Islet of Langerhans (tissue), 1 donor: ENCODE measurements at regions not wholly inside any gene's neighbourhood (a gene's known extent, or its start where the extent isn't known, plus 50 kb on each side); places are given as distances from the start of the nearest gene placed in this dataset.
"Not testable (repeated sequence)": the region's sequence is repeated elsewhere in the genome, so short reads cannot be mapped to it uniquely, and the experiment has no call there.

Experiments used
- FAIRE-seq: peaks from one replicate; lab custom pipeline; 2011; peaks lifted over from hg19 to GRCh38; lab: Jason Lieb, UNC

DNA sequence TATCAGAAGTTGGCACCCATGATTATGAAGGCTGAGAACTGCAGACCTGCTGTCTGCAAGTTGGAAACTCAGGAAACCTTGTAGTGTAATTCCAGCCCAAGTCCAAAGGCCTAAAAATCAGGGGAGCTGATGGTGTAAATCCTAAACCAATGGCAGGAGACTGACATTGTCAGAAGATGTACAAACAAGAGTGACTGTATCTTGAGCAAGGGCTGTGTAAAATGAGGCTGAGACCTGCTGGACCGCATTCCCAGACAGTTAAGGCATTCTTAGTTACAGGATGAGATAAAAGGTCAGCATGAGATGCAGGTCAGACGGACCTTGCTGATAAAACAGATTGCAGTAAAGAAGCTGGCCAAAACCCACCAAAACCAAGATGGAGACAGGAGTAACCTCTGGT, 147.7 kb downstream of the COG6 start:
- FAIRE-seq: no peak

DNA sequence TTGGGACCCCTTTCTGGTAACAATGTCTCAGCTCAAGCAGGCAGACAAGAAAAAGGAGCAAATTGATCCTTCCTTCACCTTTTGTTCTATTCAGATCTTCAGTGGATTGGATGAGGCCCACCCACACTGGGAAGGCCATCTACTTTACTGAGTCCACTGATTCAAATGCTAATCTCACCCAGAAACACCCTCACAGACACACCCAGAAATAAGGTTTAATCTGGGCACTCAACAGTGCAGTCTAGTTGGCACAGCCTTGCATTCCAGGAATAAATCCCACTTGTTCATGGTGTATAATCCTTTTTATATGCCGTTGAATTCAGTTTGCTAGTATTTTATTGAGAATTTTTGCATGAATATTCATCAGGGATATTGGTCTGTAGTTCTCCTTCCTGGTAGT, 148.4 kb downstream of the COG6 start:
- FAIRE-seq: no peak

- no peak for FAIRE-seq
These were observed 149.1 kb downstream of the COG6 start for GRCh38 chr13:39804332-39805210.

DNA sequence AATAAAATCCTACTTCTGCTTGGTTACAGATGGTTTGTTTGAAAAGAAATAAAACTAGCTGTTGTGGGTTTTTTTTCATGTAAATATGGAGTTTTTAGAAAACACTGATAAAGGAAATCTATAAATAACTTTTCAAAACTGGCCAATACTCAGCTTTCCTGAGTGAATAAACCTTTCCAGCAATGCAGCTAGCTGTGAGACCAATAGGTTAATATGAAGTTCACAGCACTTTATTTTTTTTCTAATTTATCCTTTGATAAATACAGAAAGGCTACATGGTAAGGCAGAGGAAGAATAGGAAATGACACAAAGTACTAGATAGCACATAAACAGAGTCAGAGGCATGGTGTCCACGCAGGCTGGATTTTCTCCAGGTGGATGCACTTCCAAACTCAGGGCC, 154.0 kb downstream of the COG6 start:
- FAIRE-seq: no peak

DNA sequence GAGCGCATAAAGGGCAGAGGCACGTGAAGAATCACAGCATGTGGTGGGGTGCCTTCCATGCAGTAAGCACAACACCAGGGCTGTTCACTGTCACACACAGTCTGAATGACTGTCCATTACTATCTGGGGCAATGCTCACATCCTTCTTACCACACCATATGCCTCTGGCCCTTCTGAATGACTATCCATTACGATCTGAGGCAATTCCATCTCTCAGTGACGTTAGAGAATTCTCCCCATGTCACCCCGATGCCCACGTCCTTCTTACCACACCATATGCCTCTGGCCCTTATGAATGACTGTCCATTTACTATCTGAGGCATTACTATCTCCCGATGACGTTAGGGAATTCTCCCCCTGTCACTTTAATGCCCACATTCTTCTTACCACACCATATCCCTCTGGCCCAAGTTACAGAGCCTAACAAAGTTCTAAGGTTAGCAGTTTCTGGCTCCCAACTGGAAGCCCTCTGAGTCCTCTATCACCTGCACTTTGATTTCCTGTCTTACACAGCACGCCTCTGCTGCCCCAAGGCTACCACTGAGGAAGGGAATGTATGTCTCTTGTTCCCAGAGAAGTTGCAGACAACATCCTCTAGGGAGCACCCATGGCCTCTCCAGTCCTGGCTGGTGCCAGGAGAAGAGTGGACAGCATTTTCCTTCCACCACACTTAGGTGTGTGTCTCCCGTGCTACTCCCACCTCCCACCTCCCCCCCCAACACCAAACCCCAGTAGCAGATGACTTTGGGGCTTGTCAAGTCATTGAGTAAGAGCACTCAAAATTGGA, 154.8 kb downstream of the COG6 start:
- no peak for FAIRE-seq

GRCh38 chr13:39811051-39811450, 155.6 kb downstream of the COG6 start:
- FAIRE-seq: no peak

GRCh38 chr13:39811696-39812095, 156.2 kb downstream of the COG6 start:
- FAIRE-seq: no peak

DNA sequence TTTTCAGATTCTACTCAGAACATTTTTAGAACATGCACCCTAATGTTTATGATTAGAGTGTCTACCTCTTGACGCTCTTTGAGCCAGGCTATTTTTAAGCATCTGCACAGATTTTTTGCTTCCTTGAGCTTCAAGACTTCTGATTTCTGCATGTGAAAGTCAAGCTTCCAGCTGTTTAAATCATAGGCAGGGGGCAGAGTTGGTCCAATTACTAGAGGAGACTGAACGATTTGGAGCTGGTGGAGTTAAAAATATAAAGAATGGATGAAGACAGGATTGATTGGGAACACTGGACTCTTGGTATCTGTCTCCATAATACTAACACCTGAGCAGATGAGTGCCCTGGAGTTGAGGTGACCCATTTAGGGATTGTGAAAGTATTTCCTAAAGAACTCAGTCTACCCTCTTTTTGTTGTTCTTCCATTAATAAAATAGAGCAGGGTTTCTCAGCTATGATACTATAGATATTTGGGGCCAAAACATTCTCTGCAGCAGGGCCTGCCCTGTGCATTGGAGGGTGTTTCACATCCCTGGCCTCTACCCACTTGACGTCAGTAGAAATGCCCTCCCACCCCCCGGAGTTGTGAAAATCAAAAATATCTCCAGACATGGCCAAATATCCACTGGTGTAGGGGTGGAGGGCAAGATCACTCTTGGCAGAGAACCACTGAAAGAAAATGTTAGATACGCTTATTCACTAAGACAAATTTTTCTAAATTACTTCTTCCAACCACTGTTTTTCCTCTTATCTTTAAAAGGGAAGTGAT, 160.1 kb downstream of the COG6 start:
- no peak for FAIRE-seq

DNA sequence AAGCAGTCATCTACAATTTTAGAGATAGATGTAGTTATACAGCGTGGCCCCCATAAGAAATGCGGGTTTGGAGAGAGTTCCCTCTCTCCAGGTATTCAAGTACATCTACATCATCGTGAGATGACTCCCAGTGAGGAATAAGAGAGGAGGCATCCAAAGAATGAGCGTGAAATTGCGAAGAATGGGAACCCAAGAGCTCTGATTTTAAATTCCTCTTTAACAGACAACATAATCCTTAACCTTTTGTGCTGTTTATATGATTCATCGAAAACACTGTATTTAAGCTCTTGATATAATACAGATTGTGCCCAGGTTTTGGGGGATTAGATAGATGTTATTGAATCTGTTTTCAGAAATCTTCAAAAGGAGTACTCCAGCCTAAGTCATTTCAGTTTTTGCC, 161.5 kb downstream of the COG6 start:
- no peak for FAIRE-seq

GRCh38 chr13:39818953-39819352, 163.5 kb downstream of the COG6 start:
- FAIRE-seq: no peak

DNA sequence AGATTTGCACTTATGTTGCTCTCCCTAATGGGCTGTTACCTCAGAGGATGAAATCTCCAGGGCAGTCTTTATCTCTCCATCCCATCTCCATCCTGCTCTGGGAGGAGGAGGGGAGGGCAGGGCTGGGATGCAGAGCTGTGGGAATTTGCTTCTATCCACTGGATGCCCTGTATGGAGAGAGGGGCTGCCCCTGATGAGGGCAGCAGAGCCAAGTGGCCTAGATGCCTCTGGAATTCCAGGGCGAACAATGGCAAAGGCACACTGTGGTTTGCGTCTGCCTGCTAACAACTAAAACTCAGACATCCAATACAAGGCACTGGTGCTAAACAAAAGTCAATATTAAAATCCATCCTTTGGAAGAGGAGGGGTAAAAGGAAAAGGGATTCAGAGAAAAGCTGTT, 165.1 kb downstream of the COG6 start:
- no peak for FAIRE-seq

- no peak for FAIRE-seq
These were observed 166.5 kb downstream of the COG6 start for GRCh38 chr13:39821977-39822376.

- FAIRE-seq: no peak
These were observed 167.0 kb downstream of the COG6 start for GRCh38 chr13:39822437-39822836.

GRCh38 chr13:39823063-39823713, 167.7 kb downstream of the COG6 start:
- no peak for FAIRE-seq

GRCh38 chr13:39825886-39826285, 170.4 kb downstream of the COG6 start:
- no peak for FAIRE-seq

DNA sequence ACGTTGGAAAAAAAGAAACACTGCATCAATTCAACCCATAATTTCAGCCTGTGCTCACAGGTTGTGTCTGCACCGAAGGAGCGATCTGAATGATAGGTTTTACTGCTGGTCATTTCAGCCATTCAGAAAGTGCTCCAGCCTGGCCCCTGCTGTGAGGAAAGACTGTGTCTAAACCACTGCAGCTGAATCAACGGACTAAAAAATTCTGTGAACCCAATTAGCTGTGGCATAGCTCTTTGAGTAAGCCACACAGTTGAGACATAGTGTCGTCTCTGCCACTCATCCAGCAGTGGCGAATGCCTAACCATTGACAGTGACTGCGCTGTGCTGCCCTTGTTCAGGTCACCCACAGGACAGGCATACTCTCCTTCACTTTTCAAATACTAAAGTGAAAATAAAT, 179.8 kb downstream of the COG6 start:
- FAIRE-seq: no peak

DNA sequence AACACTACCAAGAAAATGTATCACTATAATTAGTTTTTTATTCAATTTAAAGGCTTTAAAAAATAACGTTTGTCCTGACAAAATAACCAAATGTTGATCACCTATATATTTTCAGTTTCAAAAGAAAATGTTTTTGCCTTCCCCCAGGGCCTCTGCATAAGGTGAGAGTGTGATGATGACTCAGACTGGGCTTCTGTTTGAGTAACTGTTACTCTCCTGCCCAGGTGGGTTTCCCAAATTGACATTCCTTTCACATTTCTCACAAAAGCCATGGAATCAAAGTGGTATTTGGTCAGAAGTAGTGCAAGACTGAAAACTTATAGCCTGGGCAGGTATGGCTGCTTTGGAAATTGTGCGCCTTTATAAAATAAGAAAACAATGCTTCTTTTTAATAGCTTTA, 180.6 kb downstream of the COG6 start:
- FAIRE-seq: no peak

GRCh38 chr13:39837866-39838265, 182.4 kb downstream of the COG6 start:
- FAIRE-seq: not testable (repeated sequence)

DNA sequence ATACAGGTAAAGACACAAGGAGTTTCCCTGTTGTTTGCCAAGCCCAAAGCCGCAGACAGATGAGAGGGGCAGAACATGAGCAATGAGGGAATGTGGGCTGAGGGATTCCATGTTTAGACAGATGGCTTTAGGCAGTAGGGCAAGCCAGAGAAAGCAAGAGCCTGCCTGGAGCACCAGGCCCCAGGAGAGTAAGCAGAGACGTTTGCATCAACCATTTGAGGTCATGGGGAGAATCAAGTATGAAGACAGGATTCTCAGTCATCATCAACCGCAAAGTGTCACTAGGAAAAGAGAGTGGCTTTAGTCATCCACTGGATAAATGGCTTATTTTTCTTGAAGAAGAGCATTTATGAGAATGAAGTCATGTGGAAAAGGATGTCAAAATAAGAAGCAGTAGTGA, 184.7 kb downstream of the COG6 start:
- FAIRE-seq: no peak

GRCh38 chr13:39847336-39847735, 191.9 kb downstream of the COG6 start:
- no peak for FAIRE-seq

GRCh38 chr13:39855236-39855635, 199.8 kb downstream of the COG6 start:
- FAIRE-seq: no peak

DNA sequence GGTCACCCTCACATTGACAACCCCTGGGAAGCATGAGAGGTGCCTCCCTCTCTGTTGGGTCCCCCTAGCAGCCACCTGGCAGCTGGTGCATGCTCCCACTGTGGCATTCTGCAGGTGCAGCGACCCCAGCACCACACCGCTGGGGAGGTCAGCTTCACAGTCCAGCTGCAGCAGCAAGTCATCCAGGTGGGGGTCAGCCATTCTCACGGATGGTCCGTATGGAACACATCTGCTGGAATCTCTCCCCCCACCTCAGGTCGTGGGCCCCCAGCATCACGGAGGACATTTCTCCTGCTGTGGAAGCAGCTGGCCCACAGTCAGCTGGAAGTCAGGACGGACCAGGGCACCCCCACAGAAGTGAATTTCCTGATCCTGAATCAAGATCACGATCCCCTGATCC, 201.3 kb downstream of the COG6 start:
- no peak for FAIRE-seq
